ENCODE measurements at regions not wholly inside any gene's neighbourhood (a gene's known extent, or its start where the extent isn't known, plus 50 kb on each side); places are given as distances from the start of the nearest gene placed in this dataset.
A peak's percentile ranks its signal among the peaks of the same experiment; 100 is the strongest.
"Not testable (repeated sequence)": the region's sequence is repeated elsewhere in the genome, so short reads cannot be mapped to it uniquely, and the experiment has no call there.

DNA sequence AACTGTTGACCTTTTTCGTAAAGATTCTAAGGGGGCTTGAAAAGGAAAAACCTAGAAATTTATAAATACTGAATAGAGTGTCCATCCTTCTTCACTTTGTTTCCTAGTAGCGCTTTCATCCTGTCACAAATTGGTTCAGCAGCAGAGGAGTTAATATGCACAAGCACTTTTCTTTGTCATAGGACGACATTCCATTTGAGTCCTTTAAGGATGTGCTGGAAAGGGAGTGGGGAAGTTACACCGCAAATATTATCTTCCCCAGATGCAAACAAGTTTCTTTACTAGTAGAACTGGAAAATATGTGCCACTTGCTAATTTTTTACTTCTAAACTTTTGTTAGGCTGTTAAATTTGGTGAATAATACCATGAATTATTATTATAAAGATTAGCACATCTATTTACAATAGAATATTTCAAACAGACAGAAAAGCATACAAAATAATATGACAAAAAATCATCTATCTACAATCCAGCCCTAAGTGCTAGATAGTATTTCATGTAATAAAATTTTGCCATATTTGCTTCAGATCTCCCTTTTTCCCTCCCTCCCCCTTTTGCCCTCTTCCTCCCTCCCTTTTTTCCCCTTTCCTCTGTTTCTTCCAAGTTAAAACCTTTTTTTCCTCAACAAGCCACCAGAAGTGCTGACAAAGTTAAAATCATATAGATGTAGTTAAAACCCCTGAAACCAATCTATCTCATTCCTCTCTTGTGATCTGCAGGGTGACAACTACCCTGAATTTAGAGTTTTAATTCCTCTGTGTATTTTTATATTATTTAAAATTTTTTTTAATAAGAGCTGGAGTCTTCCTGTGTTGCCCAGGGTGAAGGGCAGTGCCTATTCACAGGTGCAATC is 50.5 kb upstream of the MAP4K3 start:
- DNase-seq (ENCODE audit: low read depth), result no peak
- no peak overlapping the region for H3K4me3 ChIP-seq (ENCODE audit: low read depth, low read length)

DNA sequence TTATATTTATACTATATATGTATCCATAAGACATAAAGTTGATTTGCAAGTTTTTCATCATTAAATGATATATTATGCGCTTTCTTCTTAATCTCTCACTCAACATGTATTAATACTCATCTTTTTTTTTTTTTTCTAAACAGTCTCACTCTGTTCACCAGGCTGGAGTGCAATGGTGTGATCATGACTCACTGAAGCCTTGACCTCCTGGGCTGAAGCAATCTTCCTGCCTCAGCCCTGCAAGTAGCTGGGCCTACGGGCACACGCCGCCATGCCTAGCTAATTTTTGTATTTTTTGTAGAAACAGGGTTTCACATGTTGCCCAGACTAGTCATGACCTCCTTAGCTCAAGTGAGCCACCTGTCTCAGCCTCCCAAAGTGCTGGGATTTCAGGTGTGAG is 51.4 kb upstream of the MAP4K3 start:
- peak; percentile 81 for DNase-seq (ENCODE audit: low read depth)
- H3K4me3 ChIP-seq (ENCODE audit: low read depth, low read length), result no peak overlapping the region

DNA sequence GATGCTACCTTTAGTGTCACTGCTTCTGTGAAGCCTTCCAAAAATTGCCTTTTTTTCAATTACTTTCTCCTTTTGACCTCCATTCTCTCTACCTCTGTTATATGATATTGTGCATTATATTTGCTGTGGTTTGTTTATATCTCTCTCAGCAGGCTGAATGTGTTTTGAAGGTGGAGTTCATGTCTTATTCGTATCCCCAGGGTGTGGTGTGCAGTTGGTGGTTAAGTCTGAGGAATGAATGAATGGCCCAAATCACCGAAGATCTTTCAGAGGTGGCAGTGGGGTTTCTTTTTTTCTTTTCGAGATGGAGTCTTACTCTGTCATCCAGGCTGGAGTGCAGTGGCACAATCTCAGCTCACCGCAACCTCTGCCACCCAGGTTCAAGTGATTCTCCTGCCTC is 53.5 kb upstream of the MAP4K3 start:
- no peak overlapping the region for H3K4me3 ChIP-seq (ENCODE audit: low read depth, low read length)
- DNase-seq (ENCODE audit: low read depth), result no peak

DNA sequence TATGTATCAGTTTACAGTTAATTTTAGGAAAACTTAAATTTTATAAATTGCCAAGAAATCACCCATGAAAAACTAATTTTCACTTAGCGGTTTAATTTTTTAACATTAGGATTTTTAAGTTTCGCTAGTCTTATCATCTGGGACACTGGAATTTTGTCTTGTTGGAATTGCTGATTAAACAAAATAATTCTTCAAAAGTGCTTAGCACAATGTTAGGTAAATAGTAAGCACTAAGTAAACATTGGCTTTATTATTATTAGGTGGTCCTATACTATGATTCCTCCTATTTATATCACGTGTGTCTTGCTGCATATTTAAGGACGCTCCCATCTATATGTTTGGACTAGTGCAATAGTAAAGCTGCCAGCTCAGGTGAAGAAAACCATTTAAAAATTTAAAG is 54.6 kb upstream of the MAP4K3 start:
- H3K4me3 ChIP-seq (ENCODE audit: low read depth, low read length), result no peak overlapping the region
- DNase-seq (ENCODE audit: low read depth), result no peak

DNA sequence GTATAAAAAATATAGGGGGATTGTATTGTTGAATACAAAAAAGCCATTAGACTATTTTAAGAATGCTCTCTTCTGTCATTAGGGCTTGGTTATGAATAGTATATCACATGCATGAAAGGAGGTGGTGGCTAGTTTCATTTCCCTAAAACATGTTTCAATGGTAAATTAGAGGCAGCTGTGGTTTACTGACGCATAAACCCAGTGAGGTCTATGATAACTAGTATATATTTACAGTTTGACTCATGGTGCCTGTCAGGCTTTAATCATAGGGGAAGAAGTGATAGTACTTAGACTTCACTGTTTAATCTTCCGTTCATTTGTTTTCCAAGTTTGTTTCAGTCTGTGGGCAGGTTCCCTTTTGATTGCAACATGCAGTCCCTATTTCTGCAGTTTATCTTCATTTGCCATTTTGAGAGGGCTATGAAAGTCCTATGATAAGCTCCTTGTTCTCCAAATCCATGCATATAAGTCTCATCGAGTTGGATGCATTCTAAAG is 55.1 kb upstream of the MAP4K3 start:
- peak; percentile 87 for DNase-seq (ENCODE audit: low read depth)
- H3K4me3 ChIP-seq (ENCODE audit: low read depth, low read length), result no peak overlapping the region

DNA sequence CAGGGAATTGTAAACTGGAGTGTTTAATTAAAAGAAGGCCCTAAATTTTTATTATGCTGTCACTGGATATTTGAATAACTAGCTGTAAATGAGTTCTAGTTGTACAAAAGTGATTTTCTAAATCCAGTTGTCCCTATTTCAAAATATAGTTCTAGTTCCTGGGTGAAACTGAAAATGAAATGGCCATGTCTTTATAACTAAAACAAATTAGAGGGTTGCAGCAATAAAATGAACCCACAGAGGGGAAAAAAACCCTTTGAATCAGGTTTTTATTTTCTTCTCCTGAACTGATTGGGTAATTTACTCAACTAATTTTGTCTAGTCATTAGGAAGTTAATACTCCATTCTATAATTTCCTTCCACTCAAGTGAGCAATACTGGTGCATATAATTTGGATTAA is 55.6 kb upstream of the MAP4K3 start:
- no peak for DNase-seq (ENCODE audit: low read depth)

DNA sequence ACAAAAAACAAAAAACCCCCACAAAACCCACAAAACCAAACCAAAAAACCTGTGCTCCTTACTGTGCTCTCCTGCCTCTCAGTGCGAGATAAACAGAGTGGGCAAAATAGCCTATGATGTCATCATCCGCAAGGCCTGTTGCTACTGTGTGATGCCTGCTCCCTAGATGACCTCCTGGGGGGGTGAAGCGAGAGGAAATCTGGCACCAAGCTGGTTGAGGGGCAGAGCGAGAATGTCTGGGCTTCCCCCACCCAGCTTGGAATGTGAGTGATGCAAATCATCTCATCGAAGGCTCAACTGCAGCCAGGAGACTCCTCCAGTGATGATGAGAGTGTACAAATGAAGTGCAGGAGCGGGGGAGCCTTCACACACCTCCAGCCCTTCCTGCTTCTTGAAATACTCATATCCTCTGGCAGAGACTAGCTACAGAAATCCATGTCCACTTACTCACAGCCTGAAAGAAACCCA is 57.7 kb upstream of the MAP4K3 start:
- DNase-seq (ENCODE audit: low read depth), result peak; percentile 98

More for the DNA sequence above, 55.6 kb upstream of the MAP4K3 start:
- no peak overlapping the region for H3K4me3 ChIP-seq (ENCODE audit: low read depth, low read length)

DNA sequence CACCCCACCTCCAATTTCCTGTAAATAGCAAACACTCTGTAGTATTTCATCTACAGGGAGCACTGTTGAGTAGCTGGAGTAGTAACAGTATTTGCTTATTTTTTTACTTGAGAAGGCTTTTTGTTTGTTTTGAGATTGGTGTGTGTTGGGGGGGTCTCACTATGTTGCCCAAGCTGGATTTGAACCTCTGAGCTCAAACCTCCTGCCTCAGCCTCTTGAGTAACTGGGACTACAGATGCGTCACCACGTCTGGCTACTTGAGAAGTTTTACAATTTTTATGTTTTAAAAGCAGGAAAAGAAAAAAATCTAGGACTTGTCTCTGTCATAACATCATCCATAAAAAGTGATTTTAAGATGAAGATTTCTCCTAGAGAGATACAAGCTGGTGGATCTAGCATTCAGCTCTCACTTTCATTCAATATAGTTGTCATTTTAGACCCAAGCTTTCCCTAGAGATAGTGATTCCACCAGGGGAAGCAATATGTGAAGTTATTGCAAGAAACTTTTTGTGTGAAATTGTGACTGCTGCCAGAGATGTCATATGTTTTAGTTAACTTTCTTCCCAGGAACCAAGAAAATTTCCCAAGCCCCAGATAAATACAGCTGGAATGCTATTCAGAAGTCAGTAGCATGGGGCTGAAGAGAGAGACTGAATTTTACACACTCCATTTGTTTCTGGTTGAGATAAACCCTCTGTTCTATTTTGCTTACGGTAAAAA is 60.2 kb upstream of the MAP4K3 start:
- H3K4me3 ChIP-seq (ENCODE audit: low read depth, low read length), result no peak overlapping the region
- DNase-seq (ENCODE audit: low read depth), result no peak

More for the DNA sequence above, 57.7 kb upstream of the MAP4K3 start:
- H3K4me3 ChIP-seq (ENCODE audit: low read depth, low read length), result no peak overlapping the region

DNA sequence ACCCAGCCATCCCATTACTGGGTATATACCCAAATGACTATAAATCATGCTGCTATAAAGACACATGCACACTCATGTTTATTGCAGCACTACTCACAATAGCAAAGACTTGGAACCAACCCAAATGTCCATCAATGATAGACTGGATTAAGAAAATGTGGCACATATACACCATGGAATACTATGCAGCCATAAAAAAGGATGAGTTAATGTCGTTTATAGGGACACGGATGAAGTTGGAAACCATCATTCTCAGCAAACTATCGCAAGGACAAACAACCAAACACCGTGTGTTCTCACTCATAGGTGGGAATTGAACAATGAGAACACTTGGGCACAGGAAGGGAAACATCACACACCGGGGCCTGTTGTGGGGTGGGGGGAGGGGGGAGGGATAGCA is 61.1 kb upstream of the MAP4K3 start:
- not testable (repeated sequence) for DNase-seq (ENCODE audit: low read depth)

DNA sequence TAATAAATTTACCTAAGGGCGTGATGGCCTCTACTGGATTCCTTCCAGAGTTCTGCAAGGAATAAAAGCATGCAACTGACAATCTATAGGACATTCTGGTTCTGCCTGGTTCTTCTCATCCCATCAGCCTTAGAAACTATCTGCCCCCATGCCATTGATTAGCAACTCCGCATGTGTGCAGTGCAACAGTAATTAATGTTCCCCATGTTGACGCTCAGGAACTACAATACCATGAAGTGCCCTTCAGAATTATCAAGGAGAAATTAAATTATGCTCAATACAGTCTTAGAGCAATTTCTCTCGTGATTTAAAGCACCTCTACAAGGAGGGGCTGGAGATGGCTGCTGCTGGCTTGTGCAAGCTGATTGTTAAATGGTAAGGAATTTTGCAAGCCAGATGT is 61.7 kb upstream of the MAP4K3 start:
- no peak overlapping the region for H3K4me3 ChIP-seq (ENCODE audit: low read depth, low read length)

More for the DNA sequence above, 61.1 kb upstream of the MAP4K3 start:
- not testable (repeated sequence) for H3K4me3 ChIP-seq (ENCODE audit: low read depth, low read length)

DNA sequence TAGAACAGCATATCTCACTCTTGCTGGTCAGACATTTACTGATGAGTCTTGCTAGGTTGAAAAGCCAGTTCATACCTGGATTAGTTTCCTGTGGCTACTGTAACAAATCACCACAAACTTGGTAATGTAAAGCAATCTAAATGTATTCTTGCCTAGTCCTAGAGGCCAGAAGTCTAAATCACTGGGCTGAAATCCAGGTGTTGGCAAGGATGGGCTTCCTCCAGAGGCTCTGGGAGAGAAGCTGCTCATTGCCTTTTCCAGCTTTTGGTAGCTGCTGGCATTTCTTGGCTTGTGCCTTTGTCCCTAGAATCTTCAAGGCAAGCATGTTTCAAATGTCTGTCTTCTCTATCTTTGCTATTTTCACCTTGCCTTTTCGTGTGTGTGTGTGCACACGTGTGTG is 62.3 kb upstream of the MAP4K3 start:
- H3K4me3 ChIP-seq (ENCODE audit: low read depth, low read length), result no peak overlapping the region
- DNase-seq (ENCODE audit: low read depth), result no peak

More for the DNA sequence above, 61.7 kb upstream of the MAP4K3 start:
- DNase-seq (ENCODE audit: low read depth), result no peak

DNA sequence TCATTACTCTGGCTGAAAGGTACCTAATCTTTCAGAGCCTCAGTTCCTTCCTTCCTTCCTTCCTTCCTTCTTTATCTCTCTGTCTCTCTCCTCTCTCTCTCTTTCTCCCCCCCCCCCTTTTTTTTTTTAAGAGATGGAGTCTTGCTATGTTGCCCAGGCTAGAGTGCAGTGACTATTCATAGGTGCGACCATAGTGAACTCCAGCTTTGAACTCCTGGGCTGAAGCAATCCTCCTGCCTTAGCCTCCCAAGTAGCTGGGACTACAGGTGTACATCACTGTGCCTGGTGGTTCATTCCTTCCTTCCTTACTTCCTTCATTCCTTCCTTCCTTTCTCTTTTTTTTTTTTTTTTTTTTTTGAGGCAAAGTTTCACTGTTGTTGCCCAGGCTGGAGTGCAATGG is 64.3 kb upstream of the MAP4K3 start:
- DNase-seq (ENCODE audit: low read depth), result no peak
- no peak overlapping the region for H3K4me3 ChIP-seq (ENCODE audit: low read depth, low read length)

DNA sequence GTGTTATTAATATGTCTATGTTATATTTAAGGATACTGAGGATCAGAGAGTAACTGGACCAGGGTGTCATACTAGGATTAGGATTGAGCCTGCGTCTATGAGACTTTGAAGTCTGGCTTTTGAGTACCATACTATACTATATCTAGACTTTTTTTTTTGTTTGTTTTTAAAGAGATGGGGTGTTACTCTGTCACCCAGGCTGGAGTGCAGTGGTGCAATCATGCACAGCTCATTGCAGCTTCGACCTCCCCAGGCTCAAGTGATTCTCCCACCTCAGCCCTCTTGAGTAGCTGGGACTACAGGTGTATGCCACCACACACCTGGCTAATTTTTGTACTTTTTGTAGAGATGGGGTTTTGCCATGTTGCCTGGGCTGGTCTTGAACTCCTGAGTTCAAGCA is 66.2 kb upstream of the MAP4K3 start:
- no peak for DNase-seq (ENCODE audit: low read depth)

DNA sequence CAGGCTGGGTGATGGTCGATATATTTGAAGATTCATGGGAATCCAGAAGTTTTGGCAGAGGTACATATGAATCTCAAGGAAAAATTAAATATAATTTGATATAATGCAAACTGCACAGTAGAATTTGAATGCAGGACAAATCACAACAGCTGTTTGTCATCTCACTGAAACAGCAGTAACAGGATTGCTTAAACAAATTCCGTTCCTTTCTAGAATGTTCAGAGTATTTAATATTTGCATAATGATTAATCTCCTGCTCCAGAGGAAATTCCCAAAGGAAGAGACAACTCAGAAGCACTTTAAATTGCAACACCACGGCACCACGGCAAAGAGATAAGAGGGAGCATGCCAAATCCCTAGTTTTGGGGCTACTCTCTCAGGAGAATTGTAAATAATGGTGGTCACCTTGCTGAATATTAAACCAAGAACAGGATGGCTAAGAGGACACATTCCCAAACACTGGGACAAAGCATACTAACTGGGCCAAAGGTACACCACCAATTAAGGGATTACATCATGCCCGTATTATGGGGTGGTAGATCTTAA is 67.8 kb upstream of the MAP4K3 start:
- DNase-seq (ENCODE audit: low read depth), result peak; percentile 66
- no peak overlapping the region for H3K4me3 ChIP-seq (ENCODE audit: low read depth, low read length)

More for the DNA sequence above, 66.2 kb upstream of the MAP4K3 start:
- H3K4me3 ChIP-seq (ENCODE audit: low read depth, low read length), result no peak overlapping the region

DNA sequence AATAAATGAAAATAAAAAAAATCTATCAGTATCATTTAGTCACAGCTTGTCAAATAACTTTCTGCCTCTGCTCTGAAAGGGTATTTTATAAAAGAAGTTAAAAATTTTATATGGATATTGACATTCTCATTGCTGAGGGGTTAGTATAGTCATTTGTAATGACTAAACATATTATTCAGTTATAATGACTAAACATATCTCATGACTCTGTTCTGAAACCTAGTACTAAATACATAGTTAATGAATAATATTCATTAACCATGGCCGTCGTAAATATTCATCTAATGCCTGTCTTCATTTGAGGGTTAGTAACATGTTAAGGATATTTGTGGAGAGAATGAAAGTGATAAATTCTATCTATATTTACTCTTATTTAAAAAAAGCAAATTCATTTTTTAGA is 69.1 kb upstream of the MAP4K3 start:
- H3K4me3 ChIP-seq (ENCODE audit: low read depth, low read length), result no peak overlapping the region
- DNase-seq (ENCODE audit: low read depth), result no peak

DNA sequence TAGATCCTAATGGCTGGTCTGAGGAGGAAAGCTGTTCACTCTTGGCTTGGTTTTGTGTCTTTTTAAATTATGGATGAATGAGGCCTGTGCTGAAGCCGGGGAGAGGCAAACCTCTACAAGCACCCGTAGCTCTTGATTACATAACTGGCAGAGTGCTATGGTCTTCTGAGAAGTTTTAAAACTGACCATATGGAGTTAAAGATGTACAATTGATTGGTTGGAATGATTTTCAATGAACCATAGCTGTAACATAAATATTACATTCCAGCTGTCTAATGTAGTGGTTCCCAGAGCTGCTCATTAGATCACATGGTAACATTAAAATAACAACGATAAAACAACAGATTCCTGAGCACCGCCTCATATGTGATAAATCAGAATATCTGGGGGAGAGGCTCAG is 71.1 kb upstream of the MAP4K3 start:
- H3K4me3 ChIP-seq (ENCODE audit: low read depth, low read length), result no peak overlapping the region
- DNase-seq (ENCODE audit: low read depth), result no peak

DNA sequence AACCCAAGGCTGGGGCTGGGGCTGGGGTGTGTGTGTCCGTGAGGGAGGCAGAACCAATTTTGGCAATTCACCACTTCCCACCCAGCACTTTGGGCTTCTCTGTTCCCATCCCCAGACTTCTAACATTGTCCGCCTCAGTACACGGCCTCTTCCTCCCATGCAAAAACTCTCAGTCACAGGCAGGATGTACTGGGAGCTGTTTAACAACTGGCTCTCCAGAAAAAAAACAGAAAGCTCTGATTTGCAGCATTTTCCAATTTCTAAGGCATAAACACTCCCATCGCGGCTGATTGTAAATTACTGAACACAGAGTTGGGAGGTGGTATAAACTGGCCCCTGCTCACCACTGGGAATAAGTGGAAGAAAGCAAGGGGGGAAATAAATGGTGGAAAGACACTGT is 73.1 kb upstream of the MAP4K3 start:
- H3K4me3 ChIP-seq (ENCODE audit: low read depth, low read length), result no peak overlapping the region
- no peak for DNase-seq (ENCODE audit: low read depth)

DNA sequence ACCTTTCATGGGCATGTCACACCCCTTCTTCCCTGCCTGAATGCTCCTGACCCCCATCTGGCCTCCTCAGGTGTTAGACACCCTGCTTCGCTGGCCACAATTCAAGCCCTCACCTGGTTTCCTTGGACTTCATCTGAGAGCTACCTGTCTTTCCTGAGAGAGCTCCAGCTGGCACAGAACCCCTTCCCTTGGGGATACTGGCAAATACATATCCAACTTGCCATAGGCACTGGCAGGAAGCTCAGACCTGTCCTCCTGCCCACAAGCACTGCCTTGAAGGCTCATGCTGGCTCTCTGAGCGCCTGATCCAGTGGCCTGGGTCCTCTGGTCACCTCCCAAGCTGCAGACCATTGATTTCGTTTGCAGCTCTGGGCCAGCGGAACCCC is 74.1 kb upstream of the MAP4K3 start:
- no peak overlapping the region for H3K4me3 ChIP-seq (ENCODE audit: low read depth, low read length)
- no peak for DNase-seq (ENCODE audit: low read depth)

DNA sequence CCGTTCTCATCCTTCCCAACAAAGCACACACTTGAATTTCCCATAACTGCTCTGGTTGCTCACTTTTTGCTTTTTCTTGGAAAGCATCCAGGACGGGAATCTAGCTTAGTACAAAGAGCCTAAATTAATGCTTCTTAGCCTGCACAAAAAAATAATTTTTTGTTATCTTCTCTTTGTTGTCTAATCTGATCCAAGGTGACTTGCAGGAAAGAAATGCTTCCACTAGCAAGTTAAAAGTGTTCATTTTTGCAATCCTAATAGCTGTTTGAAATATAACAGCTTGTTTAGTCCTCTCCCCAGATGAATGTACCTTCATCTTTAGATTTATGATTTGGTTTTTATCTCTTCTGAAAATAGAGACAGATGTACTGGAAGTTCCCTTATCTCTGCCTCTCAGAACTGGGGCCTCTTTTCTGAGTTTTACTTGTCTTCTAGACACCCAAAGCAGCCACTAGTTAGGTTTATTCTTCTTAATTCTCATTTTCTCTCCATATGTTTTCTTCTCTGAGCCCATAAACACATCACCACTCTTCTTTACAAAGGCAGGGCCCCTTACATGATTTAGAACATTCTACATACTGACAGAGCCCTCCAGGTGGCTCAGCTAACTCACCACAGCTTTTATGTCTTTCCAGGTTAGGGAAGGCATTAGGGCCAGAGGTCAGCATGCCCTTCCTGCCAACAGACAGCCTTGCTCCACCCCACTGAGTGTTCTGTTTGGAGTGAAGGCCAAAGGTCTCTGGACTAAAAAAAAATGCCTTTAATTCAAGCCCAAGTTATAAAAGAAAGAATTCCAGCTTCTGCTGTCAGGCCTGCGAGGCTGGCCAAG is 74.7 kb upstream of the MAP4K3 start:
- no peak overlapping the region for H3K4me3 ChIP-seq (ENCODE audit: low read depth, low read length)
- DNase-seq (ENCODE audit: low read depth), result no peak

Measured in skeletal muscle cell (primary cell).